Karpas-422 (cell line): ENCODE measurements at regions not wholly inside any gene's neighbourhood (a gene's known extent, or its start where the extent isn't known, plus 50 kb on each side); places are given as distances from the start of the nearest gene placed in this dataset.

Experiments used
- DNase-seq: peaks from one replicate; pipeline ENCODE4 v3.0.0-alpha.2; 2015
- H2AFZ ChIP-seq: fragments of 200-600 bp; sonication (generic); 2 replicates; pipeline ENCODE4 v1.6.1; 2014; ENCODE audit warnings: antibody characterized with exemption, low read length, mixed read lengths
- H3K27ac ChIP-seq: fragments of 200-600 bp; sonication (generic); 2 replicates; pipeline ENCODE4 v1.5.1; 2014; ENCODE audit warnings: mild to moderate bottlenecking, low read length, moderate library complexity
- H3K27me3 ChIP-seq: fragments of 200-600 bp; sonication (generic); 2 replicates; pipeline ENCODE4 v1.6.1; 2014; ENCODE audit warnings: low read length, mixed read lengths
- H3K36me3 ChIP-seq: fragments of 200-600 bp; sonication (generic); 2 replicates; pipeline ENCODE4 v1.6.1; 2014; ENCODE audit warnings: low read length, mixed read lengths; ENCODE audit not compliant: insufficient read depth
- H3K4me1 ChIP-seq: fragments of 200-600 bp; sonication (generic); 2 replicates; pipeline ENCODE4 v1.6.1; 2014; ENCODE audit warnings: mild to moderate bottlenecking, low read length, mixed read lengths
- H3K4me2 ChIP-seq: fragments of 200-600 bp; sonication (generic); 2 replicates; pipeline ENCODE4 v1.6.1; 2014; ENCODE audit warnings: low read length, low read depth, mild to moderate bottlenecking; ENCODE audit not compliant: poor library complexity, severe bottlenecking
- H3K4me3 ChIP-seq: fragments of 200-600 bp; sonication (generic); 2 replicates; pipeline ENCODE4 v1.5.1; 2014; ENCODE audit warnings: mild to moderate bottlenecking, antibody characterized with exemption, low read length, mixed read lengths
- H3K79me2 ChIP-seq: fragments of 200-600 bp; sonication (generic); 2 replicates; pipeline ENCODE4 v1.6.1; 2014; ENCODE audit warnings: mild to moderate bottlenecking, low read length, mixed read lengths
- H3K9ac ChIP-seq: fragments of 200-600 bp; sonication (generic); 2 replicates; pipeline ENCODE4 v1.6.0; 2014; ENCODE audit warnings: low read length
- H3K9me2 ChIP-seq: fragments of 200-600 bp; sonication (generic), shearing (Covaris generic); replicated peaks from 2 replicates; pipeline ENCODE4 v1.6.0; 2014; ENCODE audit warnings: mild to moderate bottlenecking, low read length, moderate library complexity; ENCODE audit not compliant: insufficient read depth
- H3K9me3 ChIP-seq: fragments of 300-700, 200-600 bp; sonication (generic); 2 replicates; pipeline ENCODE4 v1.6.1; 2014; ENCODE audit warnings: low read length, mixed read lengths
- H4K20me1 ChIP-seq: fragments of 200-600 bp; sonication (generic); 2 replicates; pipeline ENCODE4 v1.6.1; 2014; ENCODE audit warnings: mild to moderate bottlenecking, antibody characterized with exemption, low read length, low read depth; ENCODE audit not compliant: insufficient read depth

GRCh38 chr3:7915356-7915755, 586.3 kb upstream of the LMCD1 start:
- H3K27me3 ChIP-seq = no peaks in the 10 kb centered on the region

GRCh38 chr3:7917443-7918151, 584.0 kb upstream of the LMCD1 start:
- H3K9me2 ChIP-seq = no peaks in the 10 kb centered on the region
- no peaks in the 10 kb centered on the region for H3K27me3 ChIP-seq
- H3K4me3 ChIP-seq = no peak overlapping the region
- no peak for DNase-seq
- no peaks in the 10 kb centered on the region for H3K4me1 ChIP-seq
- H3K9ac ChIP-seq = no peak overlapping the region
- no peaks in the 10 kb centered on the region for H4K20me1 ChIP-seq
- H2AFZ ChIP-seq = no peak overlapping the region
- no peaks in the 10 kb centered on the region for H3K36me3 ChIP-seq
- peaks cover 4% of the 10 kb centered on the region for H3K9me3 ChIP-seq
- no peaks in the 10 kb centered on the region for H3K79me2 ChIP-seq
- H3K4me2 ChIP-seq = no peak overlapping the region
- H3K27ac ChIP-seq = no peak overlapping the region

More at GRCh38 chr3:7915356-7915755, 586.3 kb upstream of the LMCD1 start:
- Histone ChIP-seq H3K4me3 (no peak overlapping the region), H3K9ac (no peak overlapping the region), H2AFZ (no peak overlapping the region), H3K27ac (no peak overlapping the region), H3K9me2 (no peaks in the 10 kb centered on the region), H3K9me3 (peaks cover 6% of the 10 kb centered on the region; the same call in 1 of the 2 replicates), H3K4me1 (no peaks in the 10 kb centered on the region), H3K79me2 (no peaks in the 10 kb centered on the region), H3K4me2 (no peak overlapping the region), H4K20me1 (no peaks in the 10 kb centered on the region), H3K36me3 (no peaks in the 10 kb centered on the region)
- DNase-seq = no peak

GRCh38 chr3:7920211-7920610, 581.4 kb upstream of the LMCD1 start:
- no peaks in the 10 kb centered on the region for H3K4me1 ChIP-seq
- no peaks in the 10 kb centered on the region for H3K27me3 ChIP-seq
- no peaks in the 10 kb centered on the region for H3K79me2 ChIP-seq
- H3K36me3 ChIP-seq = no peaks in the 10 kb centered on the region
- H3K4me2 ChIP-seq = no peak overlapping the region
- H3K4me3 ChIP-seq = no peak overlapping the region
- no peak overlapping the region for H2AFZ ChIP-seq
- DNase-seq = no peak
- no peaks in the 10 kb centered on the region for H4K20me1 ChIP-seq
- H3K9me3 ChIP-seq = peaks cover 3% of the 10 kb centered on the region
- no peak overlapping the region for H3K27ac ChIP-seq
- H3K9ac ChIP-seq = no peak overlapping the region
- no peaks in the 10 kb centered on the region for H3K9me2 ChIP-seq

GRCh38 chr3:7924228-7924627, 577.4 kb upstream of the LMCD1 start:
- no peak overlapping the region for H3K4me2 ChIP-seq
- no peaks in the 10 kb centered on the region for H3K4me1 ChIP-seq

GRCh38 chr3:7927015-7927414, 574.6 kb upstream of the LMCD1 start:
- no peak overlapping the region for H2AFZ ChIP-seq
- no peak overlapping the region for H3K9ac ChIP-seq
- no peaks in the 10 kb centered on the region for H4K20me1 ChIP-seq

More at GRCh38 chr3:7924228-7924627, 577.4 kb upstream of the LMCD1 start:
- Histone ChIP-seq H3K79me2 (no peaks in the 10 kb centered on the region), H4K20me1 (no peaks in the 10 kb centered on the region), H3K27ac (no peak overlapping the region), H3K27me3 (no peaks in the 10 kb centered on the region), H3K9ac (no peak overlapping the region), H3K4me3 (no peak overlapping the region), H2AFZ (no peak overlapping the region), H3K9me3 (no peaks in the 10 kb centered on the region; the same call in 1 of the 2 replicates), H3K36me3 (no peaks in the 10 kb centered on the region), H3K9me2 (no peaks in the 10 kb centered on the region)
- DNase-seq = no peak

GRCh38 chr3:7927864-7928263, 573.8 kb upstream of the LMCD1 start:
- Histone ChIP-seq H3K9me2 (no peaks in the 10 kb centered on the region), H3K9me3 (no peaks in the 10 kb centered on the region), H3K4me2 (no peak overlapping the region), H2AFZ (no peak overlapping the region), H3K27ac (no peak overlapping the region), H3K27me3 (no peaks in the 10 kb centered on the region), H3K79me2 (no peaks in the 10 kb centered on the region), H3K4me1 (no peaks in the 10 kb centered on the region), H3K9ac (no peak overlapping the region), H4K20me1 (no peaks in the 10 kb centered on the region), H3K4me3 (no peak overlapping the region), H3K36me3 (no peaks in the 10 kb centered on the region)
- DNase-seq = no peak

More at GRCh38 chr3:7927015-7927414, 574.6 kb upstream of the LMCD1 start:
- H3K36me3 ChIP-seq = no peaks in the 10 kb centered on the region
- no peak for DNase-seq
- H3K9me3 ChIP-seq = no peaks in the 10 kb centered on the region
- no peaks in the 10 kb centered on the region for H3K27me3 ChIP-seq
- no peak overlapping the region for H3K27ac ChIP-seq
- H3K4me1 ChIP-seq = no peaks in the 10 kb centered on the region
- no peak overlapping the region for H3K4me3 ChIP-seq
- no peaks in the 10 kb centered on the region for H3K79me2 ChIP-seq
- no peaks in the 10 kb centered on the region for H3K9me2 ChIP-seq
- no peak overlapping the region for H3K4me2 ChIP-seq

- Histone ChIP-seq H4K20me1 (no peaks in the 10 kb centered on the region), H3K36me3 (no peaks in the 10 kb centered on the region), H2AFZ (no peak overlapping the region), H3K79me2 (no peaks in the 10 kb centered on the region), H3K4me2 (no peak overlapping the region), H3K9ac (no peak overlapping the region), H3K9me3 (no peaks in the 10 kb centered on the region), H3K4me3 (no peak overlapping the region), H3K27ac (no peak overlapping the region), H3K27me3 (no peaks in the 10 kb centered on the region), H3K9me2 (no peaks in the 10 kb centered on the region), H3K4me1 (no peaks in the 10 kb centered on the region)
- no peak for DNase-seq
These were observed 572.2 kb upstream of the LMCD1 start for GRCh38 chr3:7929319-7929889.

- no peaks in the 10 kb centered on the region for H3K4me1 ChIP-seq
- H3K4me3 ChIP-seq = no peak overlapping the region
- no peak overlapping the region for H2AFZ ChIP-seq
- no peaks in the 10 kb centered on the region for H3K9me3 ChIP-seq
- no peak overlapping the region for H3K27ac ChIP-seq
- H3K4me2 ChIP-seq = no peak overlapping the region
- H3K79me2 ChIP-seq = no peaks in the 10 kb centered on the region
- no peaks in the 10 kb centered on the region for H4K20me1 ChIP-seq
- no peak overlapping the region for H3K9ac ChIP-seq
- no peak for DNase-seq
- no peaks in the 10 kb centered on the region for H3K9me2 ChIP-seq
- H3K36me3 ChIP-seq = no peaks in the 10 kb centered on the region
- no peaks in the 10 kb centered on the region for H3K27me3 ChIP-seq
These were observed 567.3 kb upstream of the LMCD1 start for GRCh38 chr3:7934362-7934761.
